ENCODE measurements at regions not wholly inside any gene's neighbourhood (a gene's known extent, or its start where the extent isn't known, plus 50 kb on each side); places are given as distances from the start of the nearest gene placed in this dataset.

DNA sequence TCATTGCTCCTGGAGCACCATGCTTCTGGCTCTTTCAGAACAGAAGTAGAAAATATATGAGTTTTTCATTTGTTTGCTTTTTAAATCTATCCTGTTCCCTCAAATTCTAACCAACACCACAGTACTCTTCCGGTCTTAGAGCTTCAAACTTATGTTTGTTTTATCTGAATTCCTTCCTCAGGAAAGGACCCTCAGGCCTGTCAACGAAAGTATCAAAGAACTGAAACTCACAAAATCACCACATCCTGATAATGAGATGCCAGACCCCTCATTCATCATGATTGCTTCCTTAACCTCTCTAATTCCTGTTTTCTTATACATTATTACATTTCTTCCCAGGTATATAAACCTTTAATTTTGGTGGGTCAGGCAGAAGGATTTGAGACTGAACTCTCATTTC, 135.2 kb downstream of the BMS1 start:
- H3K9me3 ChIP-seq (ENCODE audit: insufficient read depth, low read length, severe bottlenecking) = no peaks in the 10 kb centered on the region
- no peak overlapping the region for H3K27ac ChIP-seq (ENCODE audit: low read length)
- ATAC-seq (ENCODE audit: insufficient read depth, low read depth) = no peak
- no peaks in the 10 kb centered on the region for H3K36me3 ChIP-seq (ENCODE audit: insufficient read depth, low read length)
- H3K9ac ChIP-seq (ENCODE audit: low read depth, low read length) = no peak overlapping the region
- H4K20me1 ChIP-seq (ENCODE audit: insufficient read depth, low read length) = no peaks in the 10 kb centered on the region
- no peaks in the 10 kb centered on the region for H3K4me1 ChIP-seq (ENCODE audit: insufficient read depth, low read length)
- no peak overlapping the region for H3K4me3 ChIP-seq (ENCODE audit: low read depth in 1 of 2, low read length in 2 of 2)
- TF ChIP-seq, protein P1, sequence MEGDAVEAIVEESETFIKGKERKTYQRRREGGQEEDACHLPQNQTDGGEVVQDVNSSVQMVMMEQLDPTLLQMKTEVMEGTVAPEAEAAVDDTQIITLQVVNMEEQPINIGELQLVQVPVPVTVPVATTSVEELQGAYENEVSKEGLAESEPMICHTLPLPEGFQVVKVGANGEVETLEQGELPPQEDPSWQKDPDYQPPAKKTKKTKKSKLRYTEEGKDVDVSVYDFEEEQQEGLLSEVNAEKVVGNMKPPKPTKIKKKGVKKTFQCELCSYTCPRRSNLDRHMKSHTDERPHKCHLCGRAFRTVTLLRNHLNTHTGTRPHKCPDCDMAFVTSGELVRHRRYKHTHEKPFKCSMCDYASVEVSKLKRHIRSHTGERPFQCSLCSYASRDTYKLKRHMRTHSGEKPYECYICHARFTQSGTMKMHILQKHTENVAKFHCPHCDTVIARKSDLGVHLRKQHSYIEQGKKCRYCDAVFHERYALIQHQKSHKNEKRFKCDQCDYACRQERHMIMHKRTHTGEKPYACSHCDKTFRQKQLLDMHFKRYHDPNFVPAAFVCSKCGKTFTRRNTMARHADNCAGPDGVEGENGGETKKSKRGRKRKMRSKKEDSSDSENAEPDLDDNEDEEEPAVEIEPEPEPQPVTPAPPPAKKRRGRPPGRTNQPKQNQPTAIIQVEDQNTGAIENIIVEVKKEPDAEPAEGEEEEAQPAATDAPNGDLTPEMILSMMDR (IDR thresholded peaks at IDR 0.05; ENCODE audit: borderline replicate concordance, extremely low read depth, low read length, poor library complexity, severe bottlenecking) = no peak
- no peak for TF ChIP-seq EZH2 (IDR thresholded peaks at IDR 0.05; ENCODE audit: borderline replicate concordance, low read depth, low read length, severe bottlenecking)
- no peaks in the 10 kb centered on the region for H3K27me3 ChIP-seq (ENCODE audit: insufficient read depth, low read length, poor library complexity)
- no peak for DNase-seq
- no peaks in the 10 kb centered on the region for H3K79me2 ChIP-seq (ENCODE audit: insufficient read depth, low read length)
- H2AFZ ChIP-seq (ENCODE audit: low read depth, low read length) = no peak overlapping the region
- no peak overlapping the region for H3K4me2 ChIP-seq (ENCODE audit: insufficient read depth, low read length)

DNA sequence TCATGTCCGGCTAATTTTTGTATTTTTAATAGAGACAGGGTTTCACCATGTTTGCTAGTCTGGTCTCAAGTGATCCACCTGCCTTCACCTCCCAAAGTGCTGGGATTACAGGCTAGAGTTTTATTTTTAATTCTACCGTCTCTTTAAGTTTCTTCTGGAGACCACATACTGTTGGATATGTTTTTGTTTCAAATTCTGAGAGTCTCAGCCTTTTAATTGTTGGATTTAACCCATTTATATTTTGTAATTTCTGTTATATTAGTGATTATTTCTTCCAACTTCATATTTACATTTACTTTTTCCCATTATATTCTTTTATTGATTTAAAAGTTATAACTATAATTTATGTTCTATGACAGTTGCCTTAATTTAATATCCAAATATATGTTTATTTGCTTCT, 139.4 kb downstream of the BMS1 start:
- Histone ChIP-seq H3K36me3 (ENCODE audit: insufficient read depth, low read length) (no peaks in the 10 kb centered on the region), H3K79me2 (ENCODE audit: insufficient read depth, low read length) (no peaks in the 10 kb centered on the region), H3K9ac (ENCODE audit: low read depth, low read length) (no peak overlapping the region), H3K4me2 (ENCODE audit: insufficient read depth, low read length) (no peak overlapping the region), H3K4me1 (ENCODE audit: insufficient read depth, low read length) (no peaks in the 10 kb centered on the region), H3K9me3 (ENCODE audit: insufficient read depth, low read length, severe bottlenecking) (no peaks in the 10 kb centered on the region), H3K4me3 (ENCODE audit: low read depth in 1 of 2, low read length in 2 of 2) (no peak overlapping the region), H2AFZ (ENCODE audit: low read depth, low read length) (no peak overlapping the region), H4K20me1 (ENCODE audit: insufficient read depth, low read length) (no peaks in the 10 kb centered on the region), H3K27ac (ENCODE audit: low read length) (no peak overlapping the region), H3K27me3 (ENCODE audit: insufficient read depth, low read length, poor library complexity) (no peaks in the 10 kb centered on the region)
- ATAC-seq (ENCODE audit: insufficient read depth, low read depth) = no peak
- TF ChIP-seq EZH2 (IDR thresholded peaks at IDR 0.05; ENCODE audit: borderline replicate concordance, low read depth, low read length, severe bottlenecking) = no peak
- TF ChIP-seq, protein P1 (IDR thresholded peaks at IDR 0.05; ENCODE audit: borderline replicate concordance, extremely low read depth, low read length, poor library complexity, severe bottlenecking) = no peak
- DNase-seq = no peak

DNA sequence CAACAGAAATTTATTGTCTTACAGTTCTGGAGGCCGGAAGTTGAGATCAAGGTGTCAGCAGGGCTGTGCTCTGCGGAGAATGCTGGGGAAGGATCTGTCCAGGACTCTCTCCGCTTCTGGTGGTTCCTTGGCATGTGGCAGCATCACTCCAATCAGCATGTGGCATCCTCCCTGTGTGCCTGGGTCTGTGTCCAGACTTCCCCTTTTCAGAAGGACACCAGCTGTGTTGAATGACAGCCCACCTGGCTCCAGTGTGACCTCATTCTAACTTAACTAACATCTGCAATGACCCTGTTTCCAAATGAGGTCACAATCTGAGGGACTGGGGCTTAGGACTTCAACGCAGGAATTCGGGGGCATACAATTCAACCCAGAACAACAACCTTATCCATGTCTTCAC, 141.9 kb downstream of the BMS1 start:
- no peak for TF ChIP-seq EZH2 (IDR thresholded peaks at IDR 0.05; ENCODE audit: borderline replicate concordance, low read depth, low read length, severe bottlenecking)
- TF ChIP-seq, protein P1 (IDR thresholded peaks at IDR 0.05; ENCODE audit: borderline replicate concordance, extremely low read depth, low read length, poor library complexity, severe bottlenecking) = no peak
- Histone ChIP-seq H2AFZ (ENCODE audit: low read depth, low read length) (no peak overlapping the region), H3K27ac (ENCODE audit: low read length) (no peak overlapping the region)

DNA sequence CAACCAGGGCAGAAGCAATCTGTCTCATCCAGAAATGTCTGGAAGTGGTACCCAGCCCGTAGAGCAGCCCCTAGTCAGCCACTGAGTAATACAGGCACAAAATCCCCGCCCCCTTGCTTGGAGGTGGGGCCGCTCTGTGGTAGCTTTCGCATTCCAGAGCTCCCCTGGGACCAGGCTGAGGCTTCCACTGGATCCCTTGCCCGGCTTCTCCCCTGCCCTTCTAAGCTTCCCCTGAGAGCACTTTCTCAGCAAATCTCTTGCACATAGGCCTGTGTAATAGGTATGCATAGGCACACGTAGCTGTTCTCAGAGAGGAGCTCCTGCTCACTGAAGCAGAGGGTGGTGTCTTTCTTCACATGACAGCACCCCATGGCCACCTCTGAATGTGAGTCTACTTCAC, 144.2 kb downstream of the BMS1 start:
- Histone ChIP-seq H3K27me3 (ENCODE audit: insufficient read depth, low read length, poor library complexity) (no peaks in the 10 kb centered on the region), H3K27ac (ENCODE audit: low read length) (no peak overlapping the region), H3K36me3 (ENCODE audit: insufficient read depth, low read length) (no peaks in the 10 kb centered on the region), H3K79me2 (ENCODE audit: insufficient read depth, low read length) (no peaks in the 10 kb centered on the region), H3K4me1 (ENCODE audit: insufficient read depth, low read length) (no peaks in the 10 kb centered on the region), H3K9me3 (ENCODE audit: insufficient read depth, low read length, severe bottlenecking) (no peaks in the 10 kb centered on the region), H2AFZ (ENCODE audit: low read depth, low read length) (no peak overlapping the region), H3K4me3 (ENCODE audit: low read depth in 1 of 2, low read length in 2 of 2) (no peak overlapping the region), H3K9ac (ENCODE audit: low read depth, low read length) (no peak overlapping the region), H4K20me1 (ENCODE audit: insufficient read depth, low read length) (no peaks in the 10 kb centered on the region), H3K4me2 (ENCODE audit: insufficient read depth, low read length) (no peak overlapping the region)
- TF ChIP-seq, protein P1 (IDR thresholded peaks at IDR 0.05; ENCODE audit: borderline replicate concordance, extremely low read depth, low read length, poor library complexity, severe bottlenecking) = no peak
- no peak for TF ChIP-seq EZH2 (IDR thresholded peaks at IDR 0.05; ENCODE audit: borderline replicate concordance, low read depth, low read length, severe bottlenecking)
- ATAC-seq (ENCODE audit: insufficient read depth, low read depth) = no peak
- no peak for DNase-seq

More for the DNA sequence above, 141.9 kb downstream of the BMS1 start:
- Histone ChIP-seq H3K4me1 (ENCODE audit: insufficient read depth, low read length) (no peaks in the 10 kb centered on the region), H3K9me3 (ENCODE audit: insufficient read depth, low read length, severe bottlenecking) (no peaks in the 10 kb centered on the region), H3K79me2 (ENCODE audit: insufficient read depth, low read length) (no peaks in the 10 kb centered on the region), H3K27me3 (ENCODE audit: insufficient read depth, low read length, poor library complexity) (no peaks in the 10 kb centered on the region), H3K4me3 (ENCODE audit: low read depth in 1 of 2, low read length in 2 of 2) (no peak overlapping the region), H3K9ac (ENCODE audit: low read depth, low read length) (no peak overlapping the region), H4K20me1 (ENCODE audit: insufficient read depth, low read length) (no peaks in the 10 kb centered on the region), H3K4me2 (ENCODE audit: insufficient read depth, low read length) (no peak overlapping the region), H3K36me3 (ENCODE audit: insufficient read depth, low read length) (no peaks in the 10 kb centered on the region)
- DNase-seq (no peak), ATAC-seq (ENCODE audit: insufficient read depth, low read depth) (no peak)

All from DND-41 (cell line).